HG03095 (cell line): ENCODE measurements at regions not wholly inside any gene's neighbourhood (a gene's known extent, or its start where the extent isn't known, plus 50 kb on each side); places are given as distances from the start of the nearest gene placed in this dataset.
"Not testable (repeated sequence)": the region's sequence is repeated elsewhere in the genome, so short reads cannot be mapped to it uniquely, and the experiment has no call there.

Experiments used
- ATAC-seq: cut with Tn5 transposase; IDR thresholded peaks from one replicate; pipeline ENCODE4 v1.9.1; 2021; ENCODE audit warnings: moderate library complexity; ENCODE audit not compliant: unreplicated experiment

GRCh38 chr9:78896479-78896878, 599.6 kb downstream of the PSAT1 start:
- no peak for ATAC-seq

GRCh38 chr9:78898234-78898633, 601.3 kb downstream of the PSAT1 start:
- no peak for ATAC-seq

- no peak for ATAC-seq
These were observed 602.1 kb downstream of the PSAT1 start for GRCh38 chr9:78899006-78899405.

GRCh38 chr9:78900500-78900899, 603.6 kb downstream of the PSAT1 start:
- ATAC-seq: no peak

GRCh38 chr9:78902051-78902450, 605.1 kb downstream of the PSAT1 start:
- ATAC-seq: no peak

- no peak for ATAC-seq
These were observed 606.7 kb downstream of the PSAT1 start for GRCh38 chr9:78903581-78903980.

- ATAC-seq: no peak
These were observed 607.8 kb downstream of the PSAT1 start for GRCh38 chr9:78904686-78905085.

- ATAC-seq: no peak
These were observed 608.5 kb downstream of the PSAT1 start for GRCh38 chr9:78905387-78905786.

- no peak for ATAC-seq
These were observed 609.2 kb downstream of the PSAT1 start for GRCh38 chr9:78905986-78906755.

- ATAC-seq: no peak
These were observed 612.6 kb downstream of the PSAT1 start for GRCh38 chr9:78909566-78909965.

- not testable (repeated sequence) for ATAC-seq
These were observed 620.0 kb downstream of the PSAT1 start for GRCh38 chr9:78916884-78917283.

GRCh38 chr9:78918976-78919375, 622.1 kb downstream of the PSAT1 start:
- no peak for ATAC-seq

GRCh38 chr9:78919701-78920100, 622.8 kb downstream of the PSAT1 start:
- ATAC-seq: no peak

GRCh38 chr9:78921341-78921740, 624.4 kb downstream of the PSAT1 start:
- ATAC-seq: no peak

- no peak for ATAC-seq
These were observed 627.2 kb downstream of the PSAT1 start for GRCh38 chr9:78923966-78924659.

- ATAC-seq: no peak
These were observed 630.4 kb downstream of the PSAT1 start for GRCh38 chr9:78927099-78927940.

GRCh38 chr9:78928625-78929405, 631.9 kb downstream of the PSAT1 start:
- ATAC-seq: no peak

- no peak for ATAC-seq
These were observed 633.4 kb downstream of the PSAT1 start for GRCh38 chr9:78930281-78930680.

GRCh38 chr9:78932849-78933627, 636.1 kb downstream of the PSAT1 start:
- no peak for ATAC-seq

GRCh38 chr9:78934880-78935279, 636.9 kb upstream of the TLE4 start:
- no peak for ATAC-seq
